ENCODE measurements at regions not wholly inside any gene's neighbourhood (a gene's known extent, or its start where the extent isn't known, plus 50 kb on each side); places are given as distances from the start of the nearest gene placed in this dataset.
"Not testable (repeated sequence)": the region's sequence is repeated elsewhere in the genome, so short reads cannot be mapped to it uniquely, and the experiment has no call there.

DNA sequence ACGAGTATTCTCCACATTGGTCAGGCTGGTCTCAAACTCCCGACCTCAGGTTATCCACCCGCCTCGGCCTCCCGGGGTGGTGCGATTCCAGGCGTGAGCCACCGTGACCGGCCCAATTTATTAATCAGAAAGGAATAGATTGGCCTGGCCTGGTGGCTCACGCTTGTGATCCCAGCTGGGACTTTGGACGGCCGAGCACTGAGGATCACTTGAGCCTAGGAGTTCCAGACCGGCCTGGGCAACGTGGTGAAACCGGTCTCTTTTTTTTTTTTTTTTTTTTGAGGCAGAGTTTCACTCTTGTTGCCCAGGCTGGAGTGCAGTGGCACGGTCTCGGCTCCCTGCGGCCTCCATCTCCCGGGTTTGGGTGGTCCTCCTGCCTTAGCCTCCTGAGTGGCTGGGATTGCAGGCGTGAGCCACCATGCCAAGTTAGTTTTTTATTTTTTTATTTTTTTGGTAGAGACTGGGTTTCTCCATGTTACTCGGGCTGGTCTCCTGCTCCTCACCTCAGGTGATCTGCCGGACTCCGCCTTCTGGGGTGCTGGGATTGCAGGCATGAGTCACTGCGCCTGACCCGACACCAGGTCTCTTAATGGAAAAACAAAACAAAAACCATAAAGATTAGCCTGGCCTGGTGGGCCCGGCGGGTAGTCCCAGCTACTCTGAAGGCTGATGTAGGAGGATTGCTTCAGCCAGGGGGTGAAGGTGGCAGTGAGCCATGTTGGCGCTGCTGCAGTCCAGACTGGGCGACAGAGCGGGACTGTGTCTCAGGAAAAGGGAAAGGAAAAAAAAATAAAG lies 141.0 kb downstream of the GOLGA6L22 start:
- H3K27me3 ChIP-seq (ENCODE audit: insufficient read depth, low read length); H3K4me3 ChIP-seq (ENCODE audit: low read length); H3K9me3 ChIP-seq (ENCODE audit: low read length); H2AFZ ChIP-seq (ENCODE audit: low read depth, low read length); H3K36me3 ChIP-seq (ENCODE audit: insufficient read depth, low read length); H3K4me1 ChIP-seq (ENCODE audit: insufficient read depth, low read length): not testable (repeated sequence)

DNA sequence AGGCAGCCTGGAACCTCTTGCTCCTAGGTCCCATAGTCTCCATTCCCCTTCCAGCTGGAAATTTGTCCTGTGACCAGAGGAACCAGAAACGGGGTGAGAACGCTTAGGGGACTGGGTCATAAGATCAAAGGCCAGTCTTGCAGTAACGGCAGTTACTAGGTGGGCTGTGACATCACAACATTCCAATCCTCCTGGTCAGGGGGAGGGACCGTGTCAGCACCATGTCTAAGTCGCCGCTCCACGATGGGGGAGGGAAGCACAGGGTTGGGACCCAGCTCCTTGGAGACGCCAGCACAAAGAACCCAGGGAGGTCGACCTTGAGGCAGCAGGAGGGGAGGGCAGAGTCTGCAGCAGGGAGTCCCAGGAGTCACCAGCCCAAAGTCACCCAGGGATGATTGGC lies 158.3 kb downstream of the GOLGA6L22 start:
- H3K36me3 ChIP-seq (ENCODE audit: insufficient read depth, low read length); H3K4me3 ChIP-seq (ENCODE audit: low read length); H3K4me1 ChIP-seq (ENCODE audit: insufficient read depth, low read length); H3K27me3 ChIP-seq (ENCODE audit: insufficient read depth, low read length); H2AFZ ChIP-seq (ENCODE audit: low read depth, low read length); H3K9me3 ChIP-seq (ENCODE audit: low read length): not testable (repeated sequence)

DNA sequence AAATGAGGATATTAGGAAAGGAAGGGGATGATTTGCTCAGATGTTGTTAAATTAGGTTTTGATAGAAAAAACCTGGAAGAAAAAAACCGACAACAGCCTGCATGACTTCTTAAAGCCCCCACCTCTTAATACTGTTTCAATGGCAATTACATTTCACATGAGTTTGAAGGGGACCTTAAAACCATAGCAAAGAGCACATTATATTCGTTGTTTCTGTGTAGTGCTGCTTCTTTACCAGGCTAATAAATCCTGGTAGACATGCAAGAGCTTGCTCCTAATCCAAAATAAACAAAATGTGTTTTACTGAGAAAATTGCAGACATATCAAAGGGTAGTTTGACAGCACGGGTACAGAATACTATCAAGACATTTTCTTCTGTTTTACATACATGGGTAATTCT lies 154.7 kb upstream of the NIPA1 start:
- not testable (repeated sequence) for H3K27me3 ChIP-seq (ENCODE audit: insufficient read depth, low read length); H3K36me3 ChIP-seq (ENCODE audit: insufficient read depth, low read length); H3K4me3 ChIP-seq (ENCODE audit: low read length); H2AFZ ChIP-seq (ENCODE audit: low read depth, low read length); H3K9me3 ChIP-seq (ENCODE audit: low read length); H3K4me1 ChIP-seq (ENCODE audit: insufficient read depth, low read length)

DNA sequence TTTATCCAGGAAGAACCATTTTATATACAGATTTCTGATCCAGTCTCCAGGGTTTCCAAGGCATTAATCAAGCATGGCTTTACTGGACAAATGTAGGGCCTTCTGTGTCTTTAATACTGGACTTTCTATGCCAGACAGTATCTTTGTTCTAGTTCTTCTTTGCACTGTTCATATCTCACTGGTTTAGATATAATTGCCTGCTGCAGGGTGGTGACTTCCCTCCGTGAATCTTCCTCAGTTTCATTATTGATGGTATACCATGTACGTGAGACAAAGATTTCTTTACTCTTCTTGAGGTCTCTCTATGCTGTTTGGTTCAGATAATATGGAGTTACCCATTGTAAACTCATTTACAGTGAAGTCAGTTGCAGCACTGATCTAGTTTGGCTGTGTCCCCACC lies 146.5 kb upstream of the NIPA1 start:
- H3K4me1 ChIP-seq (ENCODE audit: insufficient read depth, low read length); H3K36me3 ChIP-seq (ENCODE audit: insufficient read depth, low read length); H3K9me3 ChIP-seq (ENCODE audit: low read length); H2AFZ ChIP-seq (ENCODE audit: low read depth, low read length); H3K4me3 ChIP-seq (ENCODE audit: low read length); H3K27me3 ChIP-seq (ENCODE audit: insufficient read depth, low read length): not testable (repeated sequence)

DNA sequence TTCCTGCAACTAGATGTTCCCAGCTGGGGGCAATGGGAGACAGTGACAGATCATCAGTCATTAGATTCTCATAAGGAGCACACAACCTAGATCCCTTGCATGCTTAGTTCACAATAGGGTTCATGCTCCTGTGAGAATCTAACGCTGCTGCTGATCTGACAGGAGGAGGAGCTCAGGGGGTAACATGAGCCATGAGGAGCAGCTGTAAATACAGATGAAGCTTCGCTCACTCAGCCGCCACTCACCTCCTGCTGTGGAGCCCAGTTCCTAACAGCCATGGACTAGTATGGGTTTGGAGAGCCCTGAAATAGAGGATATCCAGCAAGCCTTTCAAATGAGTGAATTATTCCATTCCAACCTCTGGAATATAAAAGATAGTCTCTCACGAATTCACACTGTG lies 137.0 kb upstream of the NIPA1 start:
- not testable (repeated sequence) for H3K9me3 ChIP-seq (ENCODE audit: low read length); H3K4me1 ChIP-seq (ENCODE audit: insufficient read depth, low read length); H3K27me3 ChIP-seq (ENCODE audit: insufficient read depth, low read length); H3K36me3 ChIP-seq (ENCODE audit: insufficient read depth, low read length); H2AFZ ChIP-seq (ENCODE audit: low read depth, low read length); H3K4me3 ChIP-seq (ENCODE audit: low read length)

DNA sequence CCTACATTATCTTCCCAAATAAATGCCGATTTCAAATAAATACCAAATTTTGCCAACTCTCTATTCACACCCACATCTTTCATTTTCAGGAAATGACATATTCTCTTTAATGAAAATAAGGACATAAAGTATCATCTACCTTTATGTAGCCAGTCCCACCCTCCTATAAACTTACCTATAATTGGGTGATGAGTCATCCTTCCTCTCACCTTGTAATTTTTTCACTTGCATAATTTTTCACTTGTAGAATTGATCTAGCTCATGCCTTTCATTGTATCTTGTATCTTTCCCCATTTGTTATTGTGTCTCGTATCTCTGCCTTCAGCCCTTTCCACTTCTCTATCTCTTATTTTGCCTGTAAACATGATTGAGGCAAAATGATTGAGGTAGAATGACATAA lies 135.3 kb upstream of the NIPA1 start:
- not testable (repeated sequence) for H3K36me3 ChIP-seq (ENCODE audit: insufficient read depth, low read length); H3K27me3 ChIP-seq (ENCODE audit: insufficient read depth, low read length); H3K4me1 ChIP-seq (ENCODE audit: insufficient read depth, low read length); H3K4me3 ChIP-seq (ENCODE audit: low read length); H3K9me3 ChIP-seq (ENCODE audit: low read length); H2AFZ ChIP-seq (ENCODE audit: low read depth, low read length)

DNA sequence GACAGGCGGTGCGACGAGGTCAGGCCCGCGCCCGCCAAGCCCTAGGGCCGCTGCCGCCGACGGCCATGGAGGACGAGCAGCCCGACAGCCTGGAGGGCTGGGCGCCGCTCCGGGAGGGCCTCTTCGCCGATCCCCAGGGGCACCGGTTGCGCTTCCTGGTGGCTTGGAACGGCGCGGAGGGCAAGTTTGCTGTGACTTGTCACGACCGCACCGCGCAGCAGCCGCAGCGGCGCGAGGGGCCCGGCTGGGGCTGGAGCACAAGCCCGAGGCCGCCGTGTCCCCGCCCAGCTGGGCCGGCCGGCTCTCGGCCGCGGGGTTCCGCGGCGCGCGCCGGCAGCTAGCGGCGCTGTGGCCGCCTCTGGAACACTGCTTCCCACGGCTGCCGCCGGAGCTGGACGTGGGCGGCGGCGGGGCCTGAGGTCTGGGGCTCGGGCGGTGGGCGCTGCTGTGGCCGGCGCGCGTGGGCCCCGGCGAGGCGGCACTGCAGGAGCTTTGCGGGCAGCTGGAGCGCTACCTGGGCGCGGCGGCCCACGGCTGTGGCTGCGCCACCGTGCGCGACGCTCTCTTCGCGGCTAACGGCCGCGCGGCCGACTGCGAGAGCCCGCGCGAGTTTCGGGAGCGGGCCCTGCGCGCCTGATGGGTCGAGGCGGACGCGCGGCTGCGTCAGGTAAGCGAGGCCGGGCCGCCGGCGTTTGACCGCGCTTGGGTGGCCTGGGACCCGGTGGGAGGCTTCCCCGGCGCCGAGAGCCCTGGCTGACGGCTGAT lies 122.0 kb upstream of the NIPA1 start:
- H3K4me1 ChIP-seq (ENCODE audit: insufficient read depth, low read length); H3K9me3 ChIP-seq (ENCODE audit: low read length); H3K36me3 ChIP-seq (ENCODE audit: insufficient read depth, low read length); H3K27me3 ChIP-seq (ENCODE audit: insufficient read depth, low read length): not testable (repeated sequence)
- H2AFZ ChIP-seq (ENCODE audit: low read depth, low read length), result peak overlapping the region; percentile 46
- peak overlapping the region; percentile 45 for H3K4me3 ChIP-seq (ENCODE audit: low read length)

DNA sequence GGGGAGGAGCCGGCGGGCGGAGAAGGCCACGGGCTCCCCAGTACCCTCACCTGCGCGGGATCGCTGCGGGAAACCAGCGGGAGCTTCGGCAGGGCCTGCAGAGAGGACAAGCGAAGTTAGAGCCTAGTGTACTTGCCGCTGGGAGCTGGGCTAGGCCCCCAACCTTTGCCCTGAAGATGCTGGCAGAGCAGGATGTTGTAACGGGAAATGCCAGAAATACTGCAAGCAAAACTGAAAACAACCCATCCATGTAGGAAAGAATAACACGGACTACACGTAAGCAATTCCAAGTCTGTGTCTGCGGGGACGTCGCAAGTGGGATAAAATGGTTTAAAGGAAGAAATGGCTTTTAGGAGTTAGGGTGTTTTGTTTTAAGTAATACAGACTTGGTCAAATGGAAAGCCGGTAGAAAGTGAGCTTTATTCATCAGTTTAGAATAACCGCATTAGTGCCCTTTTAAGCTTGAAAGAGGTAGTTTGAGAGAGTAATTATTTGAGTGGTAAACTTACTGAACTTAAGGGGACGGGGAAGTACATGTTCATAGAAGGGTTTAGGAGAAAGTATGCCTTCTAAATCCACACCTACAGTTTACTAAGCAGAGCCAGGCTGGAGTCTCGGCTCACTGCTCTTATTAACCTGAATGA lies 121.3 kb upstream of the NIPA1 start:
- Histone ChIP-seq H2AFZ (ENCODE audit: low read depth, low read length) (peak overlapping the region; percentile 46), H3K4me3 (ENCODE audit: low read length) (peak overlapping the region; percentile 45)
- not testable (repeated sequence) for H3K4me1 ChIP-seq (ENCODE audit: insufficient read depth, low read length); H3K27me3 ChIP-seq (ENCODE audit: insufficient read depth, low read length); H3K9me3 ChIP-seq (ENCODE audit: low read length); H3K36me3 ChIP-seq (ENCODE audit: insufficient read depth, low read length)

DNA sequence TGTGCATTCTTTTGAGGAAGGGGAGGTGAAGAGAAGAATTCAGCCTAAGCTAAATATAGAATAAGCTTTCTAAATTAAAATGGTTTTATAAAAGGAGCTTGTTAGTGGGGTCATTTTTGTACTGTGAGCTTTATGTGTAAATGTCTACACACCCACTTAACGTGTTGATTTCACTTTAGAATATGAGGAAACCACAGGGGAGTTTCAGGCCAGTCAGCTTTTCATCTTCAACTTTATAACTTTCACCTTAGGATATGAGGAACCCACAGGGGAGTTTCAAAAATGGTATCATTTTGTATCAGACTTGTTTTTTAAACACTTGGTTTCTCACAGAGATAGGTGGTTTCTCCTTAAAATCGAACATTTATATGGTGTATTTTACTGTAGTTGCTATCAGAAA lies 120.7 kb upstream of the NIPA1 start:
- not testable (repeated sequence) for H3K4me1 ChIP-seq (ENCODE audit: insufficient read depth, low read length); H2AFZ ChIP-seq (ENCODE audit: low read depth, low read length); H3K36me3 ChIP-seq (ENCODE audit: insufficient read depth, low read length); H3K9me3 ChIP-seq (ENCODE audit: low read length); H3K27me3 ChIP-seq (ENCODE audit: insufficient read depth, low read length)
- H3K4me3 ChIP-seq (ENCODE audit: low read length), result peak overlapping the region; percentile 45

DNA sequence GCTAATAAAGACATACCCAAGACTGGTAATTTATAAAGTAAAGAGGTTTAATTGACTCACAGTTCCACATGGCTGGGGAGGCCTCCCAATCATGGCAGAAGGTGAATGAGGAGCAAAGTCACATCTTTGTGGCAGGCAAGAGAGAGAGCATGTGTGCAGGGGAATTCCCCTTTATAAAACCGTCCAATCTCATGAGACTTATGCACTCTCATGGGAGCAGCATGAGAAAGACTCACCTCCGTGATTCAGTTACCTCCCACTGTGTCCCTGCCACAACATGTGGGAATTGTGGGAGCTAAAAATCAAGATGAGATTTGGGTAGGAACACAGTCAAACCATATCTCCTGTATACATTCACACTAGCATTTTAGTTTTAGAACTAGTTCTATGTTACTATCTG lies 101.7 kb upstream of the NIPA1 start:
- not testable (repeated sequence) for H3K27me3 ChIP-seq (ENCODE audit: insufficient read depth, low read length); H3K4me3 ChIP-seq (ENCODE audit: low read length); H2AFZ ChIP-seq (ENCODE audit: low read depth, low read length); H3K36me3 ChIP-seq (ENCODE audit: insufficient read depth, low read length); H3K9me3 ChIP-seq (ENCODE audit: low read length); H3K4me1 ChIP-seq (ENCODE audit: insufficient read depth, low read length)

DNA sequence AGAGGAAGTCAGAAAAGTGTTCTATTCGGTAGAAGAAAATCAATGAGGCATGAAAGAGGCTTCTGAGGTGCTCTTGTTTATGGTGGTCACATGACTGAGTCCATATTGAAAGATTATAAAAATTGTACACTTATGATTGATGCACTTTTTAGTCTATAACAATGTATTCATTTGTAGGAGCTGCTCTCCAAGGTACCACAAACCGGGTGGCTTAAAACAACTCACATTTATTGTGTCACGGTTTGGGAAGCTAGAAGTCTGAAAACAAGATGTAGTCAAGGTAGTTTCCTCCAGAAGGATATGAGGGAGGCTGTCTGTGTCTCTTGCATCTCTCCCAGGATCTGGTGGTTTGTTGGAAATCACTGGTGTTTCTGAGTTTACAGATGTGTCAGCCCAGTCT lies 86.6 kb upstream of the NIPA1 start:
- not testable (repeated sequence) for H3K27me3 ChIP-seq (ENCODE audit: insufficient read depth, low read length); H3K36me3 ChIP-seq (ENCODE audit: insufficient read depth, low read length); H3K9me3 ChIP-seq (ENCODE audit: low read length); H2AFZ ChIP-seq (ENCODE audit: low read depth, low read length); H3K4me1 ChIP-seq (ENCODE audit: insufficient read depth, low read length); H3K4me3 ChIP-seq (ENCODE audit: low read length)

DNA sequence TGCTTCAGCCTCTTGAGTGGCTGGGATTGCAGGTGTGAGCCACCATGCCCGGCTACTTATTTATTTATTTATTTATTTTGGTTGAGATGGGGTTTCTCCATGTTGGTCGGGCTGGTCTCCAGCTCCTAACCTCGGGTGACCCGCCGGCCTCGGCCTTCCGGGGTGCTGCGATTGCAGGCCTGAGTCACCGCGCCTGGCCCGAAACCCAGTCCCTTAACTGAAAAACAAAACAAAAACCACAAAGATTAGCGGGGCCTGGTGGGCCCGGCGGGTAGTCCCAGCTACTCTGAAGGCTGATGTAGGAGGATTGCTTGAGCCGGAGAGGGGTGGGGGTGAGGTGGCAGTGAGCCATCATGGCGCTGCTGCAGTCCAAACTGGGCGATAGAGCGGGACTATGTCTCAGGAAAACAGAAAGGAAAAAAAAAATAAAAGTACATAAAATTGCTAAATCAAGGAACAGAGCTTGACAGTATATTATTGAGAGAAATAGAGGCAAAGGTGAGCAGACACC lies 75.6 kb upstream of the NIPA1 start:
- not testable (repeated sequence) for H2AFZ ChIP-seq (ENCODE audit: low read depth, low read length); H3K9me3 ChIP-seq (ENCODE audit: low read length); H3K4me3 ChIP-seq (ENCODE audit: low read length)

DNA sequence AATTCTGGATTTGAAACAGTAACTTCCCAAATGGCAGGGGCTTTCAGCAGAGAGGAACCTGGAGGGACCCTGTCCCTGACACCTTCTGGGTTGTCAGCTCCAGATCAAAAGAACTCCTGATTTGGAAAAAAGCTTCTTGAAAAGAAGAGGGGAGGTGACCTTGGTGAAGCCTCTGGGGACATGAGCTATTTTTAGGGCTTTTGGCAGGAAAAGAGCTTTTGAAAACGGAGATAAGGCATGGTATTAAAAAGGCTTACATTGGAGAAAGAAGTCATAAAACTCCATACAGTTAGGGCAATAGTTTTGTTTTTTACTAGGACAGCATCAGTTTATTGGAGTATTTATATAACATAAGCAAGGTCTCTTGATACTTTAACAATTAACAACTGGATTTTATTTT lies 72.5 kb upstream of the NIPA1 start:
- H2AFZ ChIP-seq (ENCODE audit: low read depth, low read length); H3K36me3 ChIP-seq (ENCODE audit: insufficient read depth, low read length); H3K4me3 ChIP-seq (ENCODE audit: low read length); H3K9me3 ChIP-seq (ENCODE audit: low read length); H3K4me1 ChIP-seq (ENCODE audit: insufficient read depth, low read length); H3K27me3 ChIP-seq (ENCODE audit: insufficient read depth, low read length): not testable (repeated sequence)

More for the DNA sequence above, 75.6 kb upstream of the NIPA1 start:
- H3K27me3 ChIP-seq (ENCODE audit: insufficient read depth, low read length); H3K36me3 ChIP-seq (ENCODE audit: insufficient read depth, low read length); H3K4me1 ChIP-seq (ENCODE audit: insufficient read depth, low read length): not testable (repeated sequence)

All from neuron (in vitro differentiated cells).